ENCODE measurements at regions not wholly inside any gene's neighbourhood (a gene's known extent, or its start where the extent isn't known, plus 50 kb on each side); places are given as distances from the start of the nearest gene placed in this dataset.

DNA sequence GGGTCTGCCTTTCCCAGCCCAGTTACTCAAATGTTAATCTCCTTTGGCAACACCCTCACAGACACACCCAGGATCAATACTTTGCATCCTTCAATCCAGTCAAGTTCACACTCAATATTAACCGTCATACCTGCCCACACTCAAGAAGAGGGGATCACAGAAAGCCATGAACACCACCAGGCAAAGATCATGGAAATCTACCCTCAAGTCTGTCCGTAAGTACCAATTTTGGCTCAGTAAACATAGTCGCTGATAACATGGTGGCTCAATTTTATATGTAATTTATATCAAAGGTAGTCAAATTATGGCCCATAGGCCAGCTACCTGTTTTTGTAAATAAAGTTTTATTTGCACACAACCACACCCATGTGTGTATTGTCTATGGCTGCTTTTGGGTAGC is 102.3 kb upstream of the MAP2 start:
- TF ChIP-seq EZH2 (IDR thresholded peaks at IDR 0.05) (no peak), FOXP2 (optimal IDR thresholded peaks at IDR 0.05; ENCODE audit: control extremely low read depth, extremely low read length, insufficient read depth) (no peak), POLR2AphosphoS5 (IDR thresholded peaks at IDR 0.05; ENCODE audit: borderline replicate concordance, low read depth, low read length) (no peak)
- Histone ChIP-seq H3K4me3 (no peak overlapping the region), H3K9me3 (ENCODE audit: low read depth, low read length) (no peaks in the 10 kb centered on the region), H3K27ac (no peak overlapping the region), H3K9ac (ENCODE audit: insufficient read length) (no peak overlapping the region), H3K36me3 (ENCODE audit: insufficient read depth, low read length) (no peaks in the 10 kb centered on the region)
- DNase-seq (ENCODE audit: low read depth, low spot score) = no peak

GRCh38 chr2:209322041-209322440 is 101.8 kb upstream of the MAP2 start:
- Histone ChIP-seq H3K9me3 (ENCODE audit: low read depth, low read length) (no peaks in the 10 kb centered on the region), H3K9ac (ENCODE audit: insufficient read length) (no peak overlapping the region), H3K36me3 (ENCODE audit: insufficient read depth, low read length) (no peaks in the 10 kb centered on the region), H3K4me3 (no peak overlapping the region), H3K27ac (no peak overlapping the region)
- no peak for TF ChIP-seq EZH2 (IDR thresholded peaks at IDR 0.05)
- TF ChIP-seq POLR2AphosphoS5 (IDR thresholded peaks at IDR 0.05; ENCODE audit: borderline replicate concordance, low read depth, low read length) = no peak
- no peak for TF ChIP-seq FOXP2 (optimal IDR thresholded peaks at IDR 0.05; ENCODE audit: control extremely low read depth, extremely low read length, insufficient read depth)
- DNase-seq (ENCODE audit: low read depth, low spot score) = no peak

DNA sequence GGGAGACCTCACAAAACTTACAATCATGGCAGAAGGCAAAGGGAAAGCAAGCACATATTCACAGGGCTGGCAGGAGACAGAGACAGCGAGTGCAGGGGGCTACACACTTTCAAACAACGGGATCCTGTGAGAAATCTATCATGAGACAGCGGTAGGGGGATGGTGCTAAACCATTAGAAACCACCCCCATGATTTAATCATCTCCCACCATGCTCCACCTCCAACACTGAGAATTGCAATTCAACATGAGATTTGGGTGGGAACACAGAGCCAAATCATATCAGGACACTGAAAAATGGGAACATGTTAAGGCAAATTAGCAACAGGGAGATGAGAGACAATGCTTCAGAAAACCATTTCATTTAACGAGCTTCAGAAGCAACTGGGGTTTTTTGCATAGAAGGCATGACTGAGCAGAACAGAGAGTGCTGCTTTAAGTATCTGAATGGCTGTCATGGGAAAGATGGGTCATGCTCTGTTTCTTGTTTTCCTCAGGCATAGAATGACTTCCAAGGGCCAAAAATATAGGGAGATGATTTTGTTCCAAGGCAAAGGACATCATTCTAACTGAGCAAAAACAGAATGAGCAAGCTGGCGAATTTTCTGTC is 100.8 kb upstream of the MAP2 start:
- no peaks in the 10 kb centered on the region for H3K9me3 ChIP-seq (ENCODE audit: low read depth, low read length)
- DNase-seq (ENCODE audit: low read depth, low spot score) = no peak
- TF ChIP-seq FOXP2 (optimal IDR thresholded peaks at IDR 0.05; ENCODE audit: control extremely low read depth, extremely low read length, insufficient read depth) (no peak), POLR2AphosphoS5 (IDR thresholded peaks at IDR 0.05; ENCODE audit: borderline replicate concordance, low read depth, low read length) (no peak), EZH2 (IDR thresholded peaks at IDR 0.05) (no peak)
- H3K4me3 ChIP-seq = no peak overlapping the region
- H3K9ac ChIP-seq (ENCODE audit: insufficient read length) = no peak overlapping the region
- no peak overlapping the region for H3K27ac ChIP-seq
- no peaks in the 10 kb centered on the region for H3K36me3 ChIP-seq (ENCODE audit: insufficient read depth, low read length)

GRCh38 chr2:209323738-209324137 is 100.1 kb upstream of the MAP2 start:
- DNase-seq (ENCODE audit: low read depth, low spot score) = no peak
- no peak overlapping the region for H3K4me3 ChIP-seq
- H3K9me3 ChIP-seq (ENCODE audit: low read depth, low read length) = no peaks in the 10 kb centered on the region
- no peak overlapping the region for H3K27ac ChIP-seq
- no peaks in the 10 kb centered on the region for H3K36me3 ChIP-seq (ENCODE audit: insufficient read depth, low read length)
- TF ChIP-seq EZH2 (IDR thresholded peaks at IDR 0.05) = no peak
- no peak for TF ChIP-seq POLR2AphosphoS5 (IDR thresholded peaks at IDR 0.05; ENCODE audit: borderline replicate concordance, low read depth, low read length)
- TF ChIP-seq FOXP2 (optimal IDR thresholded peaks at IDR 0.05; ENCODE audit: control extremely low read depth, extremely low read length, insufficient read depth) = no peak
- H3K9ac ChIP-seq (ENCODE audit: insufficient read length) = no peak overlapping the region

GRCh38 chr2:209324281-209324680 is 99.6 kb upstream of the MAP2 start:
- Histone ChIP-seq H3K36me3 (ENCODE audit: insufficient read depth, low read length) (no peaks in the 10 kb centered on the region), H3K9me3 (ENCODE audit: low read depth, low read length) (no peaks in the 10 kb centered on the region), H3K4me3 (no peak overlapping the region), H3K27ac (no peak overlapping the region), H3K9ac (ENCODE audit: insufficient read length) (no peak overlapping the region)
- no peak for DNase-seq (ENCODE audit: low read depth, low spot score)
- TF ChIP-seq POLR2AphosphoS5 (IDR thresholded peaks at IDR 0.05; ENCODE audit: borderline replicate concordance, low read depth, low read length) = no peak
- no peak for TF ChIP-seq FOXP2 (optimal IDR thresholded peaks at IDR 0.05; ENCODE audit: control extremely low read depth, extremely low read length, insufficient read depth)
- no peak for TF ChIP-seq EZH2 (IDR thresholded peaks at IDR 0.05)

- Histone ChIP-seq H3K9ac (ENCODE audit: insufficient read length) (no peak overlapping the region), H3K9me3 (ENCODE audit: low read depth, low read length) (no peaks in the 10 kb centered on the region), H3K27ac (no peak overlapping the region), H3K4me3 (no peak overlapping the region), H3K36me3 (ENCODE audit: insufficient read depth, low read length) (no peaks in the 10 kb centered on the region)
- peak; percentile 44 for DNase-seq (ENCODE audit: low read depth, low spot score)
- TF ChIP-seq FOXP2 (optimal IDR thresholded peaks at IDR 0.05; ENCODE audit: control extremely low read depth, extremely low read length, insufficient read depth) = no peak
- no peak for TF ChIP-seq EZH2 (IDR thresholded peaks at IDR 0.05)
- TF ChIP-seq POLR2AphosphoS5 (IDR thresholded peaks at IDR 0.05; ENCODE audit: borderline replicate concordance, low read depth, low read length) = no peak
These were observed 92.5 kb upstream of the MAP2 start for GRCh38 chr2:209331291-209331844.

DNA sequence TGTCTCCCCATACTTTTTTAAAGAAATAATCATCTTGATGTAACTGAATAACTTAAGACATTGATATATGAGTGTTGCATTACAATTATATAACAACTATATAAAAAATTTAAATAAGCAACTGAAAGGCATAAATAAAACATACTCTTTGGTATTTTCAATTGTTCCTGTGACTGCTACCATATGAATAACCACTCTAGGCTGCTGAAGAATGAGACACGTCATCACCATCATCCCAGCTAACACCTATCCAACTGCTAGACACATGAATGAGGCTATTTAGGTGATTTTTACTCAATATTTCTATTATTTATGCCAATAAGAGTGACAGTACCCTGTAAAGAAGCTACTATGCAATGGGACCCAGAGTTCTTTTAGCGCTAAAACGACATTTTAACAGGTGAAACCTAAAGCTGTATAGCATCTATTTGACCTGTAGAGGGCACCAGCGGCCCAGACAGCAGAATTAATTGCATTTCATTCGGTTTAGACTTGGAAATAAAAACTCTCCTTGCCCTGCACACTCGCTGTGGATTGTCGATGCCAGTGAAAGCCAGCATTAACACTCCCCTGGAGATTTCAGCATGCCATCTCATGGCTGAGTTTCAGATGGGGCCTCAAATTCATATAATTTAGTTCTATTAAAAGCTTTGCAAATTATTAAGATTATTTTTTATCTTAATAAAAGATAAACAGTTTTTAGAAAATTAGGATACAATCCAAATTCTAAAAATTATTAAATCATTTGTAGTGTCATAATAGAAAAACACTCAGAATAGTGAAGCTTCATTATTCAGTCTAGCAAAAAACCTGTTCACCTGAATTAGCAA is 89.4 kb upstream of the MAP2 start:
- peak; percentile 52 for DNase-seq (ENCODE audit: low read depth, low spot score)
- Histone ChIP-seq H3K9ac (ENCODE audit: insufficient read length) (no peak overlapping the region), H3K27ac (no peak overlapping the region), H3K4me3 (no peak overlapping the region), H3K9me3 (ENCODE audit: low read depth, low read length) (no peaks in the 10 kb centered on the region), H3K36me3 (ENCODE audit: insufficient read depth, low read length) (no peaks in the 10 kb centered on the region)
- TF ChIP-seq POLR2AphosphoS5 (IDR thresholded peaks at IDR 0.05; ENCODE audit: borderline replicate concordance, low read depth, low read length) (no peak), EZH2 (IDR thresholded peaks at IDR 0.05) (no peak), FOXP2 (optimal IDR thresholded peaks at IDR 0.05; ENCODE audit: control extremely low read depth, extremely low read length, insufficient read depth) (no peak)

DNA sequence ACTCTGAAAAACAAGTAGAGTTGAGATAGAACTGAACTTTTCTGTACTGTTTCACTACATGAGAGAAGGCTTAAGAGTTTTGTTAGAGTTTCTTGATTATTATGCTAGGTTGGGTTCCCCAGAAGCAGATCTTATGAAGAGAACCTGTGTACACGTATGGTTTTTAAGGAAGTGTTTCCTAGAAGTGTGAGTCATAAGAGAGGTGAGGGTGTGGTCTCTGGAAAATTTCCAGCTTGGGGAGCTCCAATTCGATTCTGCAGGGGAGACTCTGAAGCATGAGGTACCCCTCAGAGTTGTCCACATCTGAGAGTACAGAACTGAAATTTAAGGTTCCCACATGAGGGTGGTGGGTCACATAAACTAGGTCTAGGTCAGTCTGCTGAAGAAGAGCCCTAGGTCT is 83.3 kb upstream of the MAP2 start:
- Histone ChIP-seq H3K4me3 (no peak overlapping the region), H3K9me3 (ENCODE audit: low read depth, low read length) (no peaks in the 10 kb centered on the region), H3K27ac (no peak overlapping the region), H3K9ac (ENCODE audit: insufficient read length) (no peak overlapping the region), H3K36me3 (ENCODE audit: insufficient read depth, low read length) (no peaks in the 10 kb centered on the region)
- TF ChIP-seq EZH2 (IDR thresholded peaks at IDR 0.05) (no peak), FOXP2 (optimal IDR thresholded peaks at IDR 0.05; ENCODE audit: control extremely low read depth, extremely low read length, insufficient read depth) (no peak), POLR2AphosphoS5 (IDR thresholded peaks at IDR 0.05; ENCODE audit: borderline replicate concordance, low read depth, low read length) (no peak)
- DNase-seq (ENCODE audit: low read depth, low spot score) = no peak
